Ovary (tissue), 3 donors: ENCODE measurements at regions not wholly inside any gene's neighbourhood (a gene's known extent, or its start where the extent isn't known, plus 50 kb on each side); places are given as distances from the start of the nearest gene placed in this dataset.

ENCODE experiments used
- EP300 ChIP-seq: sonication (generic); formaldehyde crosslinking; IDR thresholded peaks from one replicate; pipeline ENCODE4 v1.6.1; 2017; ENCODE audit warnings: antibody characterized with exemption
- POLR2A ChIP-seq: fragments of 450-650 bp; IDR thresholded peaks from one replicate; pipeline ENCODE4 v1.6.1; 2017; ENCODE audit warnings: antibody characterized with exemption, mild to moderate bottlenecking, moderate library complexity
- TF ChIP-seq, protein P1 (sequence below), 3 donors: fragments of 450-650 bp in 2 of 3; fragments of 200-600 bp in 1 of 3; IDR thresholded peaks; one replicate each; pipeline versions ENCODE4 v1.5.1 to v1.8.0; 2016 to 2022; ENCODE audit warnings: antibody characterized with exemption in 3 of 3, mild to moderate bottlenecking in 1 of 3
- donor health status: DM: no; HTN: no; CAD: no.

DNA sequence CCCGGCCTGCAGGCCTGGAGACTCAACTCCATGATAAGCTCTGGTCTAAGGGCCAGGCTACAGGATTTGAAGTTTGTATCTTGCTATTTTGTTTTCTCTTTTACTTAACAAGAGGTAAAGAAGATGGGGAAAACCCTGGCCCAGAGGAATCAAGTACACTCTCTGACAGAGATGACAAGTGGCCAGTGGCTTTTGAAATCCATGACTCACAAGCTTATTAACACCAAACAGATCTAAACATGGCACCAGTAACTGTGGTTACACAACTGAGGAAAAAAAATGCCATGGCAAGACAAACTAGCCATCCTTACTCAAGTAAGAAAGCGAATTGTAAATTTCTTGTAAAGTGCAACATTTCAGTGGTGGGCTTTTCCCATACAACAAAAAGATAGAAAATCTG lies 72.6 kb upstream of the SERTM1 start:
- TF ChIP-seq, protein P1, sequence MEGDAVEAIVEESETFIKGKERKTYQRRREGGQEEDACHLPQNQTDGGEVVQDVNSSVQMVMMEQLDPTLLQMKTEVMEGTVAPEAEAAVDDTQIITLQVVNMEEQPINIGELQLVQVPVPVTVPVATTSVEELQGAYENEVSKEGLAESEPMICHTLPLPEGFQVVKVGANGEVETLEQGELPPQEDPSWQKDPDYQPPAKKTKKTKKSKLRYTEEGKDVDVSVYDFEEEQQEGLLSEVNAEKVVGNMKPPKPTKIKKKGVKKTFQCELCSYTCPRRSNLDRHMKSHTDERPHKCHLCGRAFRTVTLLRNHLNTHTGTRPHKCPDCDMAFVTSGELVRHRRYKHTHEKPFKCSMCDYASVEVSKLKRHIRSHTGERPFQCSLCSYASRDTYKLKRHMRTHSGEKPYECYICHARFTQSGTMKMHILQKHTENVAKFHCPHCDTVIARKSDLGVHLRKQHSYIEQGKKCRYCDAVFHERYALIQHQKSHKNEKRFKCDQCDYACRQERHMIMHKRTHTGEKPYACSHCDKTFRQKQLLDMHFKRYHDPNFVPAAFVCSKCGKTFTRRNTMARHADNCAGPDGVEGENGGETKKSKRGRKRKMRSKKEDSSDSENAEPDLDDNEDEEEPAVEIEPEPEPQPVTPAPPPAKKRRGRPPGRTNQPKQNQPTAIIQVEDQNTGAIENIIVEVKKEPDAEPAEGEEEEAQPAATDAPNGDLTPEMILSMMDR (IDR thresholded peaks at IDR 0.05), result no peak
- no peak for TF ChIP-seq POLR2A
- no peak for TF ChIP-seq EP300
